ENCODE measurements at regions not wholly inside any gene's neighbourhood (a gene's known extent, or its start where the extent isn't known, plus 50 kb on each side); places are given as distances from the start of the nearest gene placed in this dataset.

GRCh38 chr20:60820149-60820548, 431.9 kb upstream of the CDH4 start:
- no peak overlapping the region for H3K4me3 ChIP-seq (ENCODE audit: low read depth, low read length)
- no peak for TF ChIP-seq CTCF (conservative IDR thresholded peaks at IDR 0.05; ENCODE audit: low read depth, low read length)
- DNase-seq (ENCODE audit: low read depth), result no peak

- H3K4me3 ChIP-seq (ENCODE audit: low read depth, low read length), result no peak overlapping the region
- no peak for DNase-seq (ENCODE audit: low read depth)
- TF ChIP-seq CTCF (conservative IDR thresholded peaks at IDR 0.05; ENCODE audit: low read depth, low read length), result no peak
Measured at GRCh38 chr20:60820918-60821317, 431.1 kb upstream of the CDH4 start.

- no peak for DNase-seq (ENCODE audit: low read depth)
- H3K4me3 ChIP-seq (ENCODE audit: low read depth, low read length), result no peak overlapping the region
- TF ChIP-seq CTCF (conservative IDR thresholded peaks at IDR 0.05; ENCODE audit: low read depth, low read length), result no peak
Measured at GRCh38 chr20:60822699-60823607, 429.1 kb upstream of the CDH4 start.

GRCh38 chr20:60835876-60836275, 416.2 kb upstream of the CDH4 start:
- no peak for DNase-seq (ENCODE audit: low read depth)
- TF ChIP-seq CTCF (conservative IDR thresholded peaks at IDR 0.05; ENCODE audit: low read depth, low read length), result no peak
- no peak overlapping the region for H3K4me3 ChIP-seq (ENCODE audit: low read depth, low read length)

- no peak for DNase-seq (ENCODE audit: low read depth)
- TF ChIP-seq CTCF (conservative IDR thresholded peaks at IDR 0.05; ENCODE audit: low read depth, low read length), result no peak
- H3K4me3 ChIP-seq (ENCODE audit: low read depth, low read length), result no peak overlapping the region
Measured at GRCh38 chr20:60837173-60837770, 414.8 kb upstream of the CDH4 start.

- DNase-seq (ENCODE audit: low read depth), result no peak
- no peak for TF ChIP-seq CTCF (conservative IDR thresholded peaks at IDR 0.05; ENCODE audit: low read depth, low read length)
- H3K4me3 ChIP-seq (ENCODE audit: low read depth, low read length), result no peak overlapping the region
Measured at GRCh38 chr20:60838297-60838696, 413.8 kb upstream of the CDH4 start.
